GM19043 (cell line): ENCODE measurements at regions not wholly inside any gene's neighbourhood (a gene's known extent, or its start where the extent isn't known, plus 50 kb on each side); places are given as distances from the start of the nearest gene placed in this dataset.
A peak's percentile ranks its signal among the peaks of the same experiment; 100 is the strongest.

ENCODE experiments used
- ATAC-seq: cut with Tn5 transposase; IDR thresholded peaks from one replicate; pipeline ENCODE4 v1.9.1; 2021; ENCODE audit warnings: low read depth; ENCODE audit not compliant: unreplicated experiment

DNA sequence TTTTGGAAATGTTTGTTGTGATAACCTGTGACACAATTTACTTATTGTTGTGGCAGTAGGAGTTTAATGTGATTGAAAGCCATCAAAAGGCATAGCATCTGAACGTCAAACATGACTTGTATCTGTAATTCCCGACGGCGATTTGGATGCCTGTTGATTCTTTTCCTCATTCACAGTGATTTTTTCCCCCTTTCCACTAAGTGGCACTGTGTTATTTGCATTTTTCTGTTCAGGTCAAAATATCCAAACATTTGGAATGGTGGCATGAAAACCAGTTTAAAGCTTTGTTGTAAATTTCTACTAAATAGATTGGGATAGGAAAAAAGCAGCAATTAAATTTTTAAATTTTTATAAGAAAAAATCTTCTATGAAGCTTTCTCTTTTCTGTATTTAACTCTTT, 259.9 kb upstream of the KCNH8 start:
- ATAC-seq = no peak

DNA sequence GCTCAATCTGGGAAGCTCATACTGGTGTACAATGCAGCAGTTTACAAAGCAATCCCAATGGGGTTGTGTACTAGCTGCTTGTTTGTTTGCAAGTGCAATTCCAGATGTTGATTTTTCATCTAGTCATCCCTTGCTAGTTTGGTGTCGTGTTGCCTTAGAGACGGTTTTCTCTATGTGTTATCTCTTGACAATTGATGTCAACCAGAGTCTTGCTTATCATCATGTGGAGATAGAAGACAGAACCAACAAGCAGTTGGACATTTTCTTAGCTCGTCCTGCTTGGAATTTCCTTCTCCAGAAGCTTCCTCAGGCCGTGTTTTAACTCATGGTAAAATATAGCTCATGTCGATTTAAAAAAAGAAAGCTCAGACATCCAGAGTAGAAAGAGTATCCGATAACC, 262.0 kb upstream of the KCNH8 start:
- ATAC-seq = no peak

DNA sequence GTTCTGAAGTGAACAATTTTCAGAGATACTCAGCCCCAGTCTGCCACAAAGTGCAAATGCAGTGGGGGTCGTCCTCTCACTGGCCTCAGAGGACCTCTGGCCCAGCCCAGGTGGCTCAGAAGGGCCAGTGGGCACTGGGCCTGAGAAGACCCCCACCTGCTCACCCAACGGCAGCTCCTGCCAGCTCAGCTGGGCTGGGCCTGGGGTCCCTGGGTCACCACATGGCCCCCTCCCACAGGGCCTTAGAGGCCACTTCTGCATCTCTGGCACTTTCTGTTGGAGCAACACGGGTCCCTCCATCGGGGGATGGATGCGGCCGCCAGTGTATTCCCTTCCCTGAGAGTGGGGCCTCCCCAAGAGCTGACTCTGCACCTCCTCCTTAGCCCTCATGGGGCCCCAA, 262.7 kb upstream of the KCNH8 start:
- no peak for ATAC-seq

DNA sequence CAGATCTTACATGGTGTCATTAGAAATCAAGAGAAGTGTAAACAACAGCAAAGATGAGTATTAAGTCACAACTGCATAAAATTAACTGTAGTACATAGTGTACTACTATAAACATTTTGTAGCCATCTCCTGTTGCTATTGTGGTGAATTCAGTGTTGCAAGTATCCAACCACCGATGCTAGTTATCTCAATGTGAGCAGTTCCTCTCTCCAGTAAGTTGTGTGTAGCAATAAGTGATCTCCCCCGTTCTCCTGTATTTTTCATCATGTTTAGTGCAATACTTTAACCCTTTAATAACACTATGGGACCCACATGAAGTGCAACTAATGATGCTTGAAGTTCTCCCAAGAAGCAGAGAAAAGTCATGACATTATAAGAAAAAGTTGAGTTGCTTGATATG, 264.7 kb upstream of the KCNH8 start:
- ATAC-seq = no peak

DNA sequence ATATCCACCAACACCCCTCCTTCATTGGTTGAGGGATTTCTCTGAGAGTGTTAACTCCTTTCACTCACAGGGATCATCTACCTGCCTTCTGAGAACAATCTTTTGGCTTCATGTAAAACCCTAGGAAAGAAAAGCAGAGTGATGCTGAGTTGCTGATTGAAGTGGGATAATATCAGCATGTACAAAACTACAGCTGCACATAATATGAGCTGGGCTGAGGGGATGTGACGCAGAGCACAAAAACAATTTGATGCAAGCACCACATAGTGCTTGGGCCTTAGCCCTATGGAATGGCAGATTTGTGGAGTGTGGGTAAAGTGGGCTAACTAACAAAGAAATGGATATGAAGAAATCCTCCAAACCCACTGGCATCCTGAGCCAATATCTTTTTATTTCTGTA, 267.6 kb upstream of the KCNH8 start:
- ATAC-seq = no peak

DNA sequence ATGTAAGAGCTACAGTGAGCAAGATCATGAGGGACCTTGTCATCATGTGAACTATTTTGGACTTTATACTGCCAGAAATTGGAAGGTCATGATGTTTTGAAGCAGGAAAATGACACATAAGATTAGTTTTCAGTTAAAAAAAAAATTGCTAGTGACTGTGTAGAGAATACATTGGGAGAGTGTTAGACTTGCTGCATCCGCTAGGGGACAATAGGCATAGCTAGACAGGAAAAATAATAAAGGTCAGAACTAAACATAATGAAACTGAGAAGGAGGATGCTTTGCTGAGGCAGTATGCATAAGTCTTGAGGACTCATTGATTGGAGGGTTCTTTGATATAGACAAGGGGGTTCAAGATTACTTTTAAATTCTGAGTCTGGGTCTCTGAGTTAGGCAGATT, 275.8 kb upstream of the KCNH8 start:
- no peak for ATAC-seq

DNA sequence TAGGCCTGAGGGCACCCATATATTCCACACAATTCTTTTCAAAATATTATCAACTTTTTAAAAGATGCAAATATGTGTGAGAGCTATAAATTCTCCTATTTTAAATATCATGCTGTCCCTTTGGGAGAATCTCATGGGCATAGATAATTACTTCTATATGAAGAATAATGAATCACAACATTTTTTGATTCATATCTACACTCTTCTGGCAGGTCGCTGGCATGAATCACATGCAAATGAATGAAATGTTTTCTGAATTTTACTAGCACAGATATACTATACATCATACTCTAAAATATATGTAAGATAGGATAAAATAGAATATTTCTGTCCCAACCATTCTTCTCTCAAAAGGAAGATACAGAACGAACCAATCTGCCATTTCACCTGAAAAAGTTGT, 277.7 kb upstream of the KCNH8 start:
- ATAC-seq = no peak

DNA sequence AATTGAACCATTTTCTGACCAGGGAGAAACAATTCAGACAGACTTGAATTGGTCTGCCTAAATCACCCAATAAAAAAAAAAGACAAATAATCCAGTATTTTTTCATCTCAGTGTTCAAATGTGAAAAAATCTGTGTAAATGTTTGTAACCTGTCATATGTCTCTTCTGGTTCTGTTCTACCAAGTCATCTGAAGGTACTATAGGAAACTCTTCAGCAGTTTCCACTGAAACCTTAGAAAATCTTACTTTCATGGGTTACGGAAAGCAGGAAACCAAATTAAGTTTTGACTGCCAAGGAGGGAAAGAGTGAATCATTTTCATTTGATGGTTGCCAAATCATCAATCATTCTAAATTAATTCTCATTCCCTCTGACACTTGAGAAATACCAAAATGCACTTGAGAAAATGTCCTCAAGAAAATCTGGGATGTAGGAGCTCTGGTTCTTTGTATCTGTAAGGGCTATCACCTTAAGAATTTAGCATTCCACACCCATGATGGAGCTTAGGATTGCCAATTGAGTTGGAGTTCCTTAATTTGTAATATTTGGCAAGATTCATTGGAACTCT, 278.2 kb upstream of the KCNH8 start:
- no peak for ATAC-seq

DNA sequence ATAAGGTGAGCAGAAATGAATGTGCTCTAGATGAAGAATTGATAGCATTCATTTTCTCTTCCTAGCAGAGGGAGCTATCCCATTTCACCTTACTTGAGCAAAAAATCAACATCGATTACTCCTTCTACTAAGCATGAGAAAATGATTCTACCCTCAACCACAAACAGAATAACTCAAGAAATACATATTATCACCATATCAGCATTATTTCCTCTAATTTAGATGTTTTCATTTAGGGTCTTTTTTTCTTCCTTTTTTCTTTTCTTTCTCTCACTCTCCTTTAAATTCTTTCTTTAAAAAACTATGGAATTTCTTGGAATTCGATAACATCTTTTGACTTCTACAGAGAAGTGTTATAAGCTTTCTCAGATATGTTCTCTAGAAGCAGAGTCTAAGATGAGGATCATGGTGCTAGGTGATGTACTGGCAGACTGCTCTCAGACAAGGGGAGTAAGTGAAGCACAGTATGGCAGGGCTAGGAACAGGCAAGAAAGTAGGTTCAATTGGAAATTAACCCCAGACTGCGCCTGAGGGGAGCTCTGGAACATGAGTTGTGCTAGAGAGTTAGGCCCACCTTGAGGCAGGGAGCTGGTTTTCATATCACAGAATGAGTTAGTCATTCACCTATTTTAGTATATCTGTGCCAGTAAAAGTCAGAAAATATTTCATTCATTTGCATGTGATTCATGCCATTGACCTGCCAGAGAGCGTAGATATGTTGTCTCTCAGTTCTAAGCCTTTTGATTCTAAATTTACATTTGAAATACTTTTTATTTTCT, 279.2 kb upstream of the KCNH8 start:
- ATAC-seq = no peak

DNA sequence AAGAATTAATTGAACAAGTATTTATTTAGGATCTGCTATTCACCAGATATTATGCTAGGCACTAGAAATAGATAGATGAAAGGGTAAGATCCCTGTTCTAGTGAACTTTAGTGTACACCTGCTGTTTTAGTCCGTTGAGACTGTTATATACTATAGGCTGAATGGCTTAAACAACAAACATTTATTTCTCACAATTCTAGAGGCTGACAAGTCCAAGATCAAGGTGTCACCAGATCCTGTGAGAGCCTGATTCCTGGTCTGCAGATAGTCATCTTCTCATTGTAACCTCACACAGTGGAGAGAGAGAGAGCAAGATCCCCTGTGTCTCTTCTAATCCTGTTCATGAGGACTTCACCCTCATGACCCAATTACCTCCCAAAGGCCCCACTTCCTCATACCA, 281.4 kb upstream of the KCNH8 start:
- no peak for ATAC-seq

DNA sequence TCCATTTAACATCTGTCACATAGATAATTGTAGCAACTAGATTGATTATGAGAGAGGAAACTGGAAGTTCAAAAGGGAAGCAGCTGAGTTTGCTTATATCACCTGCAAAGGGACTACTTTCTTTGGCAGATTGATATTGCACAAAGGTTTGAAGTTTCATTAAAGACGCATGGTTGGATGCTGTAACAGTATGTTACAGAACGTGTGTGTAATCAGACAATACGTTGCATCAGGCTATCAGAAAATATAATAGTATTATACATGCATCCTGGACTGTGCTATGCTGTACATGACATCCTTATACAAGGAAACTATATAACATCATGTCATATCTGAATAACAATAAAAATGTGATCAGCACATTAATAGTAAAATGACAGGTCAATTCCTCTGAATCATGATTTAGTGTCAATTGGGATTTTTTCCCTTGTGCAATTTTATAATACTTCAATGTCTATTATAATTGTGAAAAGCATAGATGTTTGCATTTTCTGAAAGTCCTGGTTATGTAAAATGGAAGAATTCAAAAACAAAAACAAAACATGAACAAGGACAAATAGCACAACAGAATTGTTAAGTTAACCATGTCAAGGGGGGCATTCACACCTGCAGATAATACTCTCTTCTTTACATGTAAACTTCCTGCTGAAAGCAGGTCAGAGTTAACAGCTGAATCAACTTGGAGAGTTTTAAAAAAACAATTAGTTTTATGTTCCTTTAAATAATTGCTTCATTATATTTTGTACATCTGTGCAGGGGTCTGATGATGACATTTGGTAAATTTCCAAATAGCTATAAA, 283.2 kb upstream of the KCNH8 start:
- no peak for ATAC-seq

DNA sequence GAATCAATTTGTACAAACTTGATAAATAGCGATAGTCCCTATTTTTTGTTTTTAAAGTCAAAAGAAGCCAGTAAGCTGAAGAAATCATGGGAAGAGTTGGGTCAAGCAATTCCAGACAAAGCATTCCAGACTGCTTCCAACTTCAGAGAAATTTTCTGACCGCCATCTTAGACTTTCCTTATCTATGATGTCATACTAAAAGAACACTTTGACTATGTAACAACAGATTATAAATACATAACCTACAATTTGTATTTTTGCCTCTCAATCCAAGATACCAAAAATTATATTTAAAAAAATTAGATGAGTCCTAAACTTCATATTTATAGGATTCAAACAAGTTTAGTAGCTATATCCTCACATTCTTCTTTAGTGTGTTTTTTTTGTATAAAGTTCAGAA, 286.2 kb upstream of the KCNH8 start:
- no peak for ATAC-seq

DNA sequence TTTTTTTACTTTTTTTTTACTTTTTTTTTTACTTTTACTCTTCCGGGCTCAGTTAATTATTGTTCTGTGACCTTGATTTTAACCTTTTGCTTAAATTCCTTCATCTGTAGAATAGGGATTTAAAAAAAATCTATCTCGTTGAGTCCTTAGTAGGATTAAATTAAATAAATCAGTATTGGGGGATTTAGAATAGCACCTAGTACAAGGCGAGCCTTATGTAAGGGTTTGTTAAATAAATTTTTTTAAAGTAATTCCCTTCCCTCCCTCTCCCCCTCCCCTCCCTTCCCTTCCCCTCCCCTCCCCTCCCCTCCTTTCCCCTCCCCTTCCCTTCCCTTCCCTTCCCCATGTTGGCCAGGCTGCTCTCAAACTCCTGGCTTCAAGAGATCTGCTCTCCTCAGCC, 287.2 kb upstream of the KCNH8 start:
- ATAC-seq = no peak

DNA sequence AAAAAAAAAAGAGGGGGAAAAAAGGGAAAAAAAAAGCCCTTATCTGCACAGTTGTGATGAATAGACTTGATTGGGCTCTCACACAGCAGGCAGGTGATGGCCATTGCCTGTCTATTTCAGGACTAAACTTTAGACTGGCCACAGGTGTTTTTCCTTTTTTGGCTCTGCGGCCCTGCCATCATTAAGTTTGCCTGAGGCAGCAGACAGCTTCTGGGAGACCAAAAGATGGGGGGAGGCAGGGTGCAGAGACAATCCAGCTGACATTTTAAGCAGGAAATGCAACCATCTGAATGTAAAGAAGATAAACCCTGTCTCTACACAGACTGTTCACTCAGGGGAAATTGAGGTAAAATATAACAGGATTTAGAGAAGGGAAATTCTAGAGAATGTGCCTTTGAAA, 295.0 kb upstream of the KCNH8 start:
- no peak for ATAC-seq

DNA sequence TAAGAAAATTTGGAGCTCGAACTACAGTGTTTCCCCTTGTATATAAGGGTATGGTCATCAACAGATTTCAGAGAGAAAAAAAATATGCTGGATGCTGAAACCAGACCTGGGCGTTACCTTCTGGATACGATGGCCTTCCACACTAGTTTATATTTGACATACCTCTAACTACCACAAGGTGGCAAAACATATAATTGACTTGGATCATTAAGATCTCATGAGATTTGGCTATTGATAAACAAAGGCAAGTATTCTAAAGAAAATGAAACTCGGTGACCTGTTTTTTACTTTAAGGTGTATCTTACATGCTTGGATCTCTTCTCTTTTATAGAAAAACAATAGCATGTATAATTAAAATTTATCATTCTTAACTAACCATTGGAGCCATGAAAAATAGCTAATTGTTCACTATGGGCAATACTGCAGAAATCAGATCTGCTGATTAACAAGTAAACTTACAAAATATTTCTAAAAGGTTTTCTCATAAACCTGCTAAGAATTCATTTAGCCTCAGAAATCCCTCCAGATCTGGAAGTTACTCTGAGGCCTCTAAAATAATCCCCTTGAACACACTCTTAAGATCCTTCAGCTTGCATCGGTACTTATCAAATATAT, 300.6 kb upstream of the KCNH8 start:
- ATAC-seq = peak; percentile 66

DNA sequence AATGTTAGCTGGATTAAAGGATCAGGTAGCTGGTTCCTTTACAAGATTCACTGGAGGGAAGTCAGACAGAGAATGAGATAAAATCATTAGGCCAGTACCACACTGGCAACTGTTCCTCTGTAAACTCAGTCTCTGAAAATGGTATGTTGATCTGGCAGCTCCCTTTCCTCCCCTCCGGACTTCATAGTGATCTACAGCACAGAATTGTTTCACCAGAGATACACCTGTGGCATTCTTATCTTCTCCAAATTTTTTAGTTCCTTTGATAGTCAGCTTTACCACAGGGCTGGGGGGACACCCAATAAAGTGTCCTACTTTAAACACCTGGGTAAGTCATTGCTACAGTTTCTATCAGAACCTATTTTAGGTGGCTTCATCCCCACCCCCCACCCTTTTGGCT, 304.3 kb upstream of the KCNH8 start:
- no peak for ATAC-seq

DNA sequence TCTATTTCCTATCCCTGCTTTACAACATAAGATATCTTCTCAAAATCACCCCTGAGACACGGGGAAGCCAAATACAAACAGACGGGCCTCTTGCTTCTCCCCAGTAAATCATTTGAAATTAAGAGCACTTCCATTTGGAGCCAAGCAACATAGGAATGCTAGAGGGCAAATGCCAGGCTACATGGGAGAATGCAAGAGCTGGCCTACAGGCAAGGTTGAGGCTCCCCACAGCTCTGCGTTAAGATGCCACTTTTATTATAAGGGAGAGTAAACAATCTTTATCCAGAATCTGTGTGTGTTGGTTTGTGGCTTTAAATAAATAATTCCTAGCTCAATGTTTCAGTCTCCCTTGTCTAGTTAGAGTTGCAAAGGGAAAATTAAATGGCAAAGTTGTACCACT, 305.1 kb upstream of the KCNH8 start:
- ATAC-seq = no peak

DNA sequence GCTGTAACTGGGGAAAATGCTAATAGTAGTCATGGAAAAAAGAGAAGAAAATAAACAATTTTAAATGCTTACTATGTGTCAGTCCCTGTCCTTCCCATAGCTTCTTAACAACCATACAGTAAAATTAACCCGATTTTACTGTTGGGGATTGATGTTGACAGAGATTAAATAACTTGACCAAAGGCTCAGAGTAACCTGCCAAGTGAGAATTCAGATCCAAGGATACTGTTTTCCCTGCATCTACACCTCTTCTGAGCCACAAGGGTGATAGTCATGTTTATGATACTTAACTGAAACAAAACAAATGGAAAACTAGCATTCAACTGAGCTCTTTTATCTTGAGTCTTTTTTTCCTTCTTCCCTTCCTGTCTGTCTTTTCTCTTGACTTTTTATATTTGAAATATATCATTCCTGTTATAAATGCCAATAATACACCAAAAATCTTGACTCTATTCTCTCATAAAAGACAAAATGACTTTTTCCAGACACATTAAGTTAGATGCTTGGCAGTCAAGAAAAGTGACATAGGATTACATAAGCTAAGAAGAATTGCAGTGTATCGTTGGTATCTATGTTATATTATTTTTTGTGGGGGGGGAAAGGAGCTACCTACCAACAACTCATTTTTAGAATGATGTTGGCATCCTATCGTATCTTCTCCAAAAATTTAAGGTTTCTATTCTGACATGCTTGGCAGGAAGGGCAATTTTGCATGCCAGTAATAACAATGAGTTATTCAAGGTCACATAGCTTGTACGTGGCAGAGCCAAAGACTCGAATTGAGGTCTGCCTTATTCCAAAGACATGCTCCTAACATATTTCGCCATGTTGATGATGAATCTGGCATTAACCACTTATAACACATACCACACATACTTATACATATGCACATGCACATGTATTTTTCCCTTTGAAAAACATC, 306.6 kb upstream of the KCNH8 start:
- ATAC-seq = no peak

DNA sequence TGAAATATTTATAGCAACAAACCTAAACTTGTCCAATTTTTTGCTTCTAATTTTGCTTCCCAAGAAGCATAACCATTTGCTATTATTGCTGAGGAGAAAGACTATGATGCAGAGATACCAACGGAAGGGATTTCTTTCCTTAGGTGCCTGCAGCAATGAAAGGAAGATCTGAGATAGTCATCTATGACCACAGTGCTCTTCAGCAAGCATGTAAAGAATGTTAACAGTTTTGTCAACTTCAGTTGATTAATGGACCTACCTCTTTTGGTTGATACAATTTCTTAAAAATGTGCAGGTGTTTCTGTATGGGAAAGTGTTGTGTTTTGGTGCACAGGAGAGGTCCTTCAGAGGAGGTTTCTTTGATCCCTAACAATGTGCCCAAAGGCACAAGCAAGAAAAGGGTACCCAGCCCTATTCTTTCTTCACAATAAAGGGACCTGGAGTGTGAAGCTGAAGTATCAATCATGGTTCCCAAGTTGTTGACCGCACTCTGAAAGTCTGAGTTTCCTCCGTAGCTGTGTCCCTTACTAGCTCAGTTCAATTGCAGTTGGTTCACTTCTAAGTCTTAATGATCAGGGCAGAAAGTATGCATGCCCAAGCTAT, 307.7 kb upstream of the KCNH8 start:
- no peak for ATAC-seq

DNA sequence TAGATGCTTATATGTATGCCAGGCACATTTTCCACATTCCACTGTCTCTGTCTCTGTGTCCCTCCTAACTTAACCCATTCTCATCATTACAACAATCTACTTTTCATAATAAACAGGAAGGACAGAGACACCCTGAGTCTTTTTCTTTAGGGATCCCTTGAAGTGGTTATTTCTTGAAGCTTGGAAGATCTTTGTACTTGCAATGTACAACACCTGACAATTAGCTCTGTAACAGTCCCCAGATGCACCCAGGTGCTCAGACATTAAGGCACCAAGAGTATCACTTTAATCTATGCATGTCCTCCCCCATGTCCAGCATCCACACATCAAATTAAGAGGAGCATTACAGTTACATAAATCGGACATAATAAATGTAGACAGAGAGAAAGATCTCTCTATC, 309.6 kb upstream of the KCNH8 start:
- ATAC-seq = no peak
